ENCODE measurements at regions not wholly inside any gene's neighbourhood (a gene's known extent, or its start where the extent isn't known, plus 50 kb on each side); places are given as distances from the start of the nearest gene placed in this dataset.

DNA sequence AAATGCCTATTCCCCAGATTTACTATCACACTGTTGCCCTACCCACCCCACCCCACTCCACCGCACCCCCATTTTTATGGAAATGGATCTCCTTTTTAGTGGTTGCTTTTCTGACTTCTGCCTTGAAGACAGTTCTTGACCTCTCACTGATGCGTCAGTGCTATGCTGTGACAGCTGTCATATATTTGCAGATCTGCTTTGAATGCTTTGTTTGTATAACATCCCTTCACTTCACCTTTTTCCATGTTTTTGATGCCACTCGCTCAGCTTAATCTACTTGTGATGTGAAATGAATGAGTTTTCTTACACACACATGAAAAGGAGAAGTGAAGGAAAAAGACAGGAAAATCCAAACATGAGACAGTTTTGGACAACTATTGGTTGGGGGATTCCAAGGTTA lies 731.0 kb downstream of the SLITRK6 start:
- no peak for DNase-seq

DNA sequence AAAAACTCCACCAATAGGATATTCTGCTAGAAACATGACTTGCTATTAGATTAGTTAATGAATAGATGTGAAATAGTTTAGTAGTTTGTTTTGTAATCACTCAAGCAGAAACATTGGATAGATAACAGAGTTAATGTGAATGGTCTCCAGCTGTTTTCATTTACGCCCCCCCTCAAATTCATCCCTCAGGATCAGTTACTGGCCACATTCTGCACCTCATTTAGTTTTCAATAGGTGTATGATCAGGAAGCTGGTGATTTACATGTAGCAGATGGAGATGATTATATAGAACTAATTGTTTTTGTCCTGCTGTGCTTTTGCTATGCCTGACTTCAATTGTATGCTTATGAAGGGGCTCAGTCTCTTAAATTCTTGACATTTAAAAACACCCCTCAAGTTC lies 759.0 kb downstream of the SLITRK6 start:
- no peak for DNase-seq

DNA sequence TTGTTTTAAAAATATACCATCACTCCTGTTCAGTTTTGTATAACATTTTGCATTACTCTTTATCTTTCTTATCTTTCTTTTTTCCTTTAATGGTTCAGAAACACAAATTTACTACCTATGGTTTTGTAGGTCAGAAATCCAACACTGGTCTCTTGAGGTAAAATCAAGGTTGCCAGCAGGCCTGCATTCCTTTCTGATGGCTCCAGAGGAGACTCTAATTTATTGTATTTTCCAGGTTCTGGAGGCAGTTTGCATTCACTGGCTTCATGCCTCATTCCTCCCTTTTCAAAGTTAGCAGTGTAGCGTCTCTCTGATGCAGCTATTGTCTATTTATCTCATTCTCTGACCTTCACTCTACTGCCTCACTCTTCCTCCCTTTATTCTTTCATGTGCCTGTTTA lies 767.4 kb downstream of the SLITRK6 start:
- no peak for DNase-seq

DNA sequence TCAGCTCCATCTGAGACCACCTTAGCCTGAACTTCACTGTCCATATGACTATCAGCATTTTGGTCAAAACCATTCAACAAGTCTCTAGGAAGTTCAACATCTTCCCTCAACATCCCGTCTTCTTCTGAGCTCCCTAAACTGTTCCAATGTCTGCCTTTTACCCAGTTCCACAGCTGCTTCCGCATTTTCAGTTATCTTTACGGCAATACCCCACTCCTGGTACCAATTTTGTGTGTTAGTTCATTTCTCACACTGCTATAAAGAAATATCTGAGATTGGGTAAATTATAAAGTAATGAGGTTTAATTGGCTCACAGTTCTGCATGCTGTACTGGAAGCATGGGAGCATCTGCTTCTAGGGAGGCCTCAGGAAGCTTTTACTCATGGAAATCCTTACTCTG lies 771.2 kb downstream of the SLITRK6 start:
- no peak for DNase-seq

DNA sequence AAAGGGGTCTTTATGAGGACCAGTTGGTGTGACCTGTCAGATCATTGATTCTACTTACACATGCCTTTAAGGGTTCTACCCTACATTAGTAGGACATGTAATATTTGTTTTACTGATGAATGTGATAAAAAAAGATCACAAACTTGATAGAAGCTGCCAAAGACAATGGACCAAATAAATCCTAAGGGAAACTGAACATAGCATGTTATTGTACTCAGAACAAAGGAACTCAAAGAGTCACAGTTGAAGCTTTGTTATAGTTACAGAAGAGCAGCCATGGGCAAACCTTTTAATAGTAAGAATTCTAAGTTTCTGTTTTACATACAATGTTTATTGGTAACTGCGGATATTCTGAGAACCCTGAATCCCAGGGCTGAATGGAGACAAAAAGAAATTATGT lies 780.1 kb downstream of the SLITRK6 start:
- DNase-seq = no peak

DNA sequence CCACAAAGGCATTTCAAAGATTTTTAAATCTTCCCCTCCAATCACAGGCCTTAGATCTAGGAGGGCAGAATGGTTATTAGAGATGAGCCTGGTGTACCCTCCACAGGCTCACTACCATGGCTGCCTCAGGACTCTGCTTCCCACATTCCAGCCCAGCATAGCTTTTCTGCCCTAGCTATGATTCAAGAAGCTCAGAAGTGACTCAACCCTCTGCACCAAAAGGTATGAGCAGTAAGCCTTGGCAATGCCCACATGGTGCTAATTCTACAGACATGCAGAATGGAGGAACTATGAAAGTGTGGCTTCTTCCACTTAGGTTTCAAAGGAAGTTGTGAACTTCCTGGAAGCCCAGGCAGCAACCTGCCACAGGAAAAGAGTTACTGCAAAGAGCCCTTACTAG lies 786.2 kb downstream of the SLITRK6 start:
- no peak for DNase-seq

DNA sequence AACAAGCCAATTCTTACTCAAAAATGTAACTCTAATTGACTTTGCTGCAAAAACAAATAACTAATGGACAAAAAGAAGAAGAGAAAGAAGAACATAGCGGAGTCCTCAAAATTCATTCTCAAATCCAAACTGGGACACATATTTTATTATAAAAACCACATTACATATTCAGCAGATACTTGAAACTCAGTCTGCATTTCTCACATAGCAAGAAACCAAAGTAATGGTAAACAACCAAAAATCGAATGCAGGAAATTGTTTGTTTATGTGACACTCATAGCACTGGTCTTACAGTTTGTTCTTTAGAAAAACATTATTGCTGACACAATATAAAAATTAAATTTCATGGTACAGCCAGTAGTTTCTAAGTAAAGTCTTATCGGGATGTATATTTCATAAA lies 789.8 kb downstream of the SLITRK6 start:
- DNase-seq = no peak

DNA sequence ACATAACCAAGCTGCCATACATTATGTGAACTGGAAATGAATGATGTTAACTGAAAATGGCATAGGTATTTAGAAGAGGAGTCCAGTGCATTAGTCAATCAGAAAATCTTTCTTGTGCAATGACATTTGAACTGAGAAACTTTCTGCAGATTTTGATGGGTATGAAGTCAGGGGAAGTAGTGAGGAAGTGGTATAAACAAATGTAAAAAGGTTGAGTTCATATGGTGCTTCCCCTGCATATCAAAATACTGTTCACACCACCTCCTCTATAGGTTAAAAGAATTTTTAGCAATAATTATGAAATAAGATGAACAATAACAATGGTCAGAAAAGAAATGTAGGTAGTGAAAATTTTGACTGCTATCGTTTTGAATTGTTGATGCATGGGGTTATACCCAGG lies 800.0 kb downstream of the SLITRK6 start:
- no peak for DNase-seq

DNA sequence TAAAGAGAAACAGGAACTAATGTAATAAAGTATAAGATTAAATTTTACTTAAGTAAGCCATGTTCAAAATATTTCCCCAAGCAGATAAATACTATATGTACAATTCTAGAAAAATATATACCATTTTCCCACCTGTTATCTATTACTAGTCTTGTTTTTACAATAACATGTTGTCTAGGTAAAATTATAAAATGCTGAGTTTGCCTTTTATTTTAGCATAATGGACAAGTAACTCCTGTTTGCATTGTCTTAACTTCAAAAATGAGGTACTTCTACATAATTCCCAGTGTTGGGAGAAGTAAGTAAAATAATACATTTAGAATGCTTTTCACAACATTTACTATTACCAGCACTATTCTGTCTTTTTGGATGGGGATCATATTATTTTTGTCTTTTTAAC lies 800.5 kb downstream of the SLITRK6 start:
- DNase-seq = no peak

DNA sequence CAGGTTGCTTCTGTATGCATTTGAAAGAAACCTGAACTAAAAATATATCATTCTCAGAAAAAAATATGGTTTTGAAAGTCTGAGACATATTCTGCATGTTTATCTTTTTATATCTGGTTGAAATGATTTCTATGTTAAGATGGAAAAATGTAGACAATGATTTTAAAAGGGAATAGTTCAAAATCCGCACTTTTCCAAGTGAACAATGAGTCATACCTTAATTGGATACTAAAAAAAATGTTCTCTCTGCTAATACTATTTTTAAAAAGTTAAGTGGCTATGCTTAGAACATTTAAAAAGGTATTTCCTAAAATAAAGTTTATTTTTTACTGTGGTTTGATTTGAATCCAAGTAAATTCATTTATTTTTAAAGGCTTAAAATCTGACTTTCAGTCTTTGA lies 801.4 kb downstream of the SLITRK6 start:
- DNase-seq = no peak

DNA sequence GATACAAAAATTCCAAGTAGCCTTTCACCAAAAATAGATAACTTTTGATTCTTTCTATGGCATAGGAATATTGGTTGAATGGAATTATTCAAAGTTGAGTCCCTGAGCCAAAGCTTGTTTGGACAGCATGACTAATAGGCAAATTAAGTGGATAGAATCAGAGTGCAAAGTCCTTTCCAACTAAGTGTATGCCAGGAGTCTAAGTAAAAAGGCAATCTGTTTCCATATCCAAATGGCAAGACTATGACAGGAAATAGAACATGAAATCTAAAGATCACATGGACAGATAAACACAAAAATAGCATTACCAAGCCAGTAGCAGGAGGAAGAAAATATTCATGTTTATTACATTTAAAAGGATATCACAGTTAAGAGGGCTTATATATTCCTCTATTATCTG lies 804.6 kb downstream of the SLITRK6 start:
- DNase-seq = no peak

DNA sequence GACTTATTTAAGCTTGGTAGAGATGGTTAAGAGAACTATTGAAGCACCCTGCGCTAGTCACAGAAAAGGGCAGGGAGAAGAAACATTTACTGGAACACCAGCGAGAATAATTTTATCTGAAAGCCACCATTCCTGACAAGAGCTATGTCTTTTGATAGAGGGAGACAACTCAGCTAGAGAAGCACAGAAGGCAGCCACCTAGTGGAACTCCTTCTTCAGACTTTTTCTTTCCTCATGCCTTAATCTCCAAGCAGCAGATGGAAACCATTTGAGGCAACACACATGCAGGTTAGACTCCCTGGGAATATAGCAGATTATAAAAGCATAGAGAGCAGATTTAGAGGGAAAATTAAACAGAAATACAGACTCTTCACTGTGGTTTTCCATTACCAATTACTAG lies 813.4 kb downstream of the SLITRK6 start:
- no peak for DNase-seq

DNA sequence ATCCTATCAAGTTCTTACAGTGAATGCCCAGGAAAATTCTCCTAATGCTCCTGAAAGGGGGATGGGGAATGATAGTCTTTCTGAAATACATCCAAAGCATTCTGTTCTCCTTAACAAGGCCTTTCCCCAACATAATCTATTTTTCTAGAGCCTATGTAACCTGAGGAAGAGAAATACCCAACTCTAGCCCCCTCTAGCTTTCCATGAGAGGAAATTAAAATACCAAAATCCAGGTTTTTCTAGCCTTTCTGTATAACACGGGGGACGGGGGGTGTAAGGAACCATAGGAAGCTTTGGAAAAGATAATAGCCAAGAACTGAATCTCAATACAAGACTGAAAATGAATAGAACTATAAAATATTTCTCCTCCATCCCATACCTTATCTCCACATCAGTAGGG lies 815.9 kb downstream of the SLITRK6 start:
- DNase-seq = no peak

DNA sequence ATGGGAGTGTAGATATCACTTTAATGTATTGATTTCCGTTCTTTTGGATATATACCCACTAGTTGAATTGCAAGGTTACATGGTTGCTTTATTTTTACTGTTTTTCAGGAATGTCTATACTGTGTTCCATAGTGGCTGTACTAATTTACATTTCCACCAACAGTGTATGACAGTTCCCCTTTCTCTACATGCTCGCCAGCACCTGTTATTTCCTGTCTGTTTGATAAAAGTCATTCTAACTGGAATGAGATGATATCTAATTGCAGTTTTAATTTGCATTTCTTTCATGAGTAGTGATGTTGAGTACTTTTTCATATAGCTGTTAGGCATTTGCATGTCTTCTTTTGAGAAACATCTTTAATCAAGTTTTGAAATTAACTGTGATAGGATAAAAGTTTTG lies 818.6 kb downstream of the SLITRK6 start:
- no peak for DNase-seq

DNA sequence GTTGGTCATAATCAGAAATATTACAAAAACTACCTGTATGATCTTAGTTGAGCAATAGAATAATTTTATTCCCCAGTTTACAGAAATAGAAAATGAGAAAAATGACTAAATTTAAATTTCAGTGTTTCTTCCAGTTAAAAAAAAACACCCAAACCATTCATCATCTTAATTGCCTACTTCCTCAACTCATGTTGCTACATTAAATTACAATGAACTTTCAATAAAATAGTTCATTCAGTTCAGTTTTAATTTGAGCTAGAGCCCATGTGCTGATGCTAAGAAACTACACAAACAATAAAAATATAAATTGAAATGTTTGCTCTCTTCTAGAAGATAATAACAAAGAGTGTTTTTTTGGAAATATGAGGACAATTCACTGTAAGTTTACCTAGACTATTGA lies 820.4 kb downstream of the SLITRK6 start:
- DNase-seq = no peak

DNA sequence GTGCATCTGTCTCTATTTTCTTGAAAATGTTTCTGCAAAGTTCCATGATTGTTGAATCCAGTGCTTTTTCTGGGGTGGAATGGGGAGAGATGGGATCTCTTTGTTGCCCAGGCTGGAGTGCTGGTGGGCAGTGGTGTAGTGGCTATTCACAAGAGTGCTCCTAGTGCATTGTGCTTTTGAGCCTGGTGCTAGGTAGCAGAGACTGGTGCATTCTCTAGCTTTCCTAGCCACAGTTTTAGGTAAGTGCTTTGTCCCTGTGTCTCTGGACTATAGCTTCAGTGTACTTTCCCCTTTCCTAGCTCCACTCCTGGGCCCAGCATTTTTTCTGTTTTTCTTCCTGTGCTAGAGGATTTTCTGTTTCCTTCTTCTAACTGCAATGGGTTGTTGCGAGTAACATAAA lies 825.6 kb downstream of the SLITRK6 start:
- no peak for DNase-seq

DNA sequence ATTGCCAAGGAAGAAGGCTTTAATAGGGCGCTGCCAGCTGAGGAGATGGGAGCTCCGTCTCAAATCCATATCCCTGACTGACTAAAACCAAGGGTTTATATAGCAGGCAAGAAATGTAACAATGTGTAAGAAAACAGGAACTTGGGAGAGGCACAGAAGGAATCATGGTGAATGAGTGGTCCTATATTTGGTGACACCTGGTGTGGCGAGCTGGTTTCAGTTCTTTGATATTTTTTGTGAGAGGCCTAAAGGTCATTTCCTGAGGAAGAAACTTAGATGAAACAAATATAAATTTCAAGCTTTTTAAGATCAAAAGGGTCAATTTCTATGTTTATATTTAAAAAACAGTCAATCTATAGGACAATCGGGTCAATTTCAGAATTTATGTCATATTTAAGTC lies 826.3 kb downstream of the SLITRK6 start:
- DNase-seq = no peak

DNA sequence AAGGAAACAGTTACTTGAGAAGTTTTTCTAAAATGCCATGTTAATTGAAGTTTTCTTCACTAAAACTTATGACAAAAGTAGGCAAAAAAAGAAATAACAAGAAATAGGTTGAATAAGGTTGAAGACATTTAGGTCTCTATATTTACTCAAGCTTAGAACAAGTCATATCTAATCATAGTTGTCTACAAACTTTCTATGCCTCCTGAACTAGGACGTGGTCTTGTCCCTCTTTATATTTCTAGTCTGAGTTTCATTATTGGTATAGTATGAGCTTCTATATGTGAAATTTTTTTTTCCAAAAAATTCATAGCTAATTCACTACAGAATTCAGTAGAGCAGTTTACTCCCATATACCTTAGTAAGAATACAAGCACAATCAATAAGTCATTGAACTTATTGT lies 836.4 kb downstream of the SLITRK6 start:
- DNase-seq = no peak

DNA sequence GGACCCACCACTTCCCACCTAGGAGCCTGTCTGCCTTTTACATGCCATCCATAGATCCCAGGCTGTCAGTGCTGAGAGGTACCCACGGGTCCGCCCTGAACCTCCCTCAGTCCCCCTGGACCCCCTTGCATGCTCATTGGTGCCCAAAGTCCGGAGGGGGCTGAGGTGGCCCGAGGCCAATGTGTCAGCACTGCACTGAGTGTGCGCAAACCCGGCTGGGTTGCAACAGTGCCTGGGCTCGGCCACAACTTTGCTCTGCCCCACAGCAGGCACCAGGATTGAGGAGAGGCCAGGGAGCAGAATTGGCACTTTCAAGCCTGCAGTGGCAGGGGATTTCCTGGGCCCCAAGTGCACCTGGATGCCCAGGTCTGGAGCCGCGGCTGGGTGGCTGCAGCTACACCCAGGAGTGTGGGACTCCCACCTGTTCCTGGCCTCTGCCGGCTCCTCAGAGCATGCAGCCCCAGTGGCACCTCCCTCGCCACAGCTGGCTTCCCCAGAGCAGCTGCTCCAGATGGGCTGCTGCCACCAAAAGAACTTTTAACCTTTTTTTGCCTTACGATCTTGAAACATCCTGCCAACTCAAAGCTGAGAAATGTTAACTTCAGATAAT lies 837.0 kb downstream of the SLITRK6 start:
- no peak for DNase-seq

DNA sequence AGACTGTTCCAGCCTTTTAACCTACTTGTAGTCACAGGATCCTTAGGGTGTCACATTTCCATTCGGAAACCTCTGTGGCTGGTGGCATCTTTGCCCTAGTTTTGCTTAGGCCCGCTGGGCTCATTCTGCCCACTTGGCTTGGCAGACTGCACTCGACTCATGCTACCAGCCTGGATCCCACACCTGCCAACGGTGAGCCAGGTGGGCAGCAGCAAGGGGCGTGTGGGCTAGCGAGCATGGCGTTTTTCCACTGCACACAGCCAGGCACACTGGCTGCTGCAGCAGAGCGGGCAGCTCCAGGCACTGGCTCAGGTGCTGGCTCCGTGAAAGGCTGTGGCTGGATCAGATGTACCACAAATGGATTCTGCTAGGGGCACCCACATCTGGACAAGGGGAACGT lies 838.2 kb downstream of the SLITRK6 start:
- no peak for DNase-seq

DNA sequence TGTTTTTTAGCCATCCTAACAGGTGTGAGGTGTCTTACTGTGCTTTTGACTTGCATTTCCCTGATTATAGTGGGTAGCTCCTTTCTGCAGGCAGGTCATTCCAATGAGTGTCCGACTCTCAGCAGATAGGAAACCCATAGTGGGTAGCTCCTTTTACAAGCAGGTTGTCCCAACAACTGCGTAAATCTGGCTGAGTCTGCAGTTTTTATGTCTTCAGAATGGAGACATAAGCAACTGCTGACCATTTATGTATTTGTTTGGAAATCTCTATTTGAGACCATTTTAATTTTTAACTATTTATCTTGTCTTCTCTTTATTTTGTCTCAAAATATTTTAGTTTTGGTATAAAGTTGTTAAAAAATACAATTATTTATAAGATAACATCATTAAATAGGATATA lies 839.4 kb downstream of the SLITRK6 start:
- DNase-seq = no peak

DNA sequence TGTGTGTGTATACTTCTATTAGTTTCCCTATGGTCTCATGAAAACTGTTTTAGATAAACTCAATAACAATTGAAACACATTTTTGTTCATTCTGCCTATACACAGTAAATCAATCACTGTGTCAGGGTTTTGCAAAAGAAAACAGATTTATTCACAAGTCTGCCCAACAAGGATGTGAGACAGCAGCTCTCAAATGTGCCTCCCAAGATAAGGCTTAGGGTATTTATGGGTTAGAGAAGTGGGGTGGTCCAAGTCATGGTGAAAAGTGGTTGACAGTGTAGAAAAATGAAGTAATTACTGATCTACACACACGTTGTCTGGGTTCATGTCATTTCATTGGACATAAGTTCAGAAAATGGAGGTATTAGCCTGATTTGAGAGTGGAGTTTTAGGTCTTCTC lies 844.6 kb downstream of the SLITRK6 start:
- no peak for DNase-seq

DNA sequence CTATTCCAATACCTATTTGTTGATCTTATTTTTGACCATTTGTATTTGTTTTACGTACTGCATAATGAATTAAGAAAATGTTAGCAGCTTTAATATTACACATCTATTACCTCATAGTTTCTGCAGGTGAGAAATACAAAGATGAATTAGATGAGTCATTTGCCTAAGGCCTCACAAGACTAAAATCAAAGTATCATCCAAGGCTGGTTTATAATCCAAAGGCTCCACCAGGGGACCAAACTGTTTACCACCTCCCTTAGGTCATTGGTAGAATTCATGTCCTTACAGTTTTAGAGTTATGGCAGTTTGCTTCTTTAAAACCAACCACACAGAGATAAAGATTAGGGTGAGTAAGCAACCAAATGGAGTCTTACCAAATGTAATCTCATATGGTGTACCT lies 848.1 kb downstream of the SLITRK6 start:
- no peak for DNase-seq

DNA sequence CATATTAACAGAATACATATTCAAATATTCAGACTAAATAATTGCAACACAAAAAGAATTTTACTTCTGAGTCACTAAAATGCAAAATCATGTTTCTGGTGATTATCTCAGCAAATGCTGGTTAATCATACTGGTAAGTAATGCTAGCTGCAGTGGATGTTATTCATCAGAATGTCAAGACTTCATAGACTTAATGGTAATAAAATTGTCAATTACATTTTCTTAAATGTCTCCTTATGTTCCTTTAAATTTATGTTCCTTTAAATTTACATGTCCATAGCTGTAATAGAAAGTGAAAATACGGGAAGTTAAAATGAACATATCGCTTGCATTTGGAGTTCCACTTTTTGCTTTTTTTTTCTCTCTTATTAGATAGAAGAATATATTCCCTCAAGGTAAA lies 853.0 kb downstream of the SLITRK6 start:
- no peak for DNase-seq

DNA sequence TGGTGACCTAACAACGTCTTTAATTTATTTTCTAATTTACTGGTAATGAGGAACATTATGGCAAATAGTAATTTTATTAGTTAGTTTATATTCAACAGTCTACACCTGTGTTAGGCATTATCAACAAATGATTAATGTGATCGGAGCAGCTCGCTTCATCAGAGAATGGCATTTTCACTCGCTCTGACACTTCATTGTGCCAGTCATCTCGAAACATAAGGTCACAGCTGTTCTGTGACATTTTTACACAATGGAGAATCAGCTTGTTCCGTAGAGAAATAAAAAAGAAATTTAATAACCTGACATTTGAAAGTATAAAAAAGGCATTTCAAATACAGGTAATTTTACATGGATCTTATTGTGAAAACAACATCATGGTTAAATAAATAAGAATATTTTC lies 858.4 kb downstream of the SLITRK6 start:
- no peak for DNase-seq

DNA sequence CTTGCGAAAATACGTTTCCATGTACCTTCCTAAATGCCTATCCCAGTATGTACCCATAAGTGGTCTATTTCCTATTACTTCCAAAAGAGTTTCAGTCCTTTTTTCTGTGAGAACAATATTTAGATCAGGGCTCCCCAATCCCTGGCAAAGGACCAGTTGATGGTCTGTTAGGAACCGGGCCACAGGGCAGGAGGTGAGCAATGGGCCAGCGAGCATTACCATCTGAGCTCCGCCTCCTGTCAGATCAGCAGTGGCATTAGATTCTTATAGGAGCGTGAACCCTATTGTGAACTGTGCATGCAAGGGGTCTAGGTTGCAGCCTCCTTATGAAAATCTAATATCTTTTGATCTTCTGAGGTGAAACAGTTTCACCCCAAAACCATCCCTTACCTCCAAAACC lies 859.1 kb downstream of the SLITRK6 start:
- DNase-seq = no peak

All from CD4-positive, alpha-beta T cell treated with Interferon gamma for 1 hour (primary cell).